ENCODE measurements at regions not wholly inside any gene's neighbourhood (a gene's known extent, or its start where the extent isn't known, plus 50 kb on each side); places are given as distances from the start of the nearest gene placed in this dataset.

DNA sequence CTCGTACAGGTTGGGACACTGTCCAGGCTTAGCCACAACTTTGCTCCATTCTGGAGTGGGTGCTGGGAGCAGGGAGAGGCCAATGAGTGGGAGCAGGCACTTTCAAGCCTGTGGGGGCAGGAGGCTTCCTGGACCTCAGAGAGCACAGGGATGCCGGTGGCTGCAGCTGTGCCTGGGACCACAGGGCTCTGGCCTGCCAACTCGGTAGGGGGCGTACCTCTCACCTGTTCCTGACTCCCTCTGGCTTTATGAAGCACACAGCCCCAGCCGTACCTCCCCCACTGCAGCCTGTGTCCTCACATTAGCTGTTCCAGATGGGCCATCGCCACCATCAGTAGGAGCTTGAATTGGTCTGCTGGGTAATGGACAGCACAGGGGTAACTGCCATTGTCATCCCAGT, 278.7 kb upstream of the KLHL1 start:
- no peak for TF ChIP-seq GATA3 (IDR thresholded peaks at IDR 0.05; ENCODE audit: low read depth, low read length)
- no peak for TF ChIP-seq GATA2 (IDR thresholded peaks at IDR 0.05; ENCODE audit: low read depth, low read length)
